H1 (cell line): ENCODE measurements at regions not wholly inside any gene's neighbourhood (a gene's known extent, or its start where the extent isn't known, plus 50 kb on each side); places are given as distances from the start of the nearest gene placed in this dataset.

Source experiments
- CTCF ChIA-PET: fragments of 300-600 bp; sonication (Branson Sonifier 250); formaldehyde crosslinking; loops from one replicate; lab custom pipeline; 2021; ENCODE audit not compliant: partially characterized antibody; lab: Charles Lee
- POLR2A ChIA-PET: fragments of 300-600 bp; sonication (Branson Sonifier 250); formaldehyde crosslinking; loops from one replicate; lab custom pipeline; 2021; ENCODE audit warnings: inconsistent platforms; ENCODE audit not compliant: partially characterized antibody; lab: Charles Lee
- DNase-seq, 2 experiments: peaks; one replicate each; pipeline versions ENCODE4 v3.0.0 to v3.0.0-alpha.2; 2010 to 2022; ENCODE audit warnings: low spot score in 2 of 2, low read depth in 1 of 2, mixed read lengths in 1 of 2
- FAIRE-seq: peaks from 2 replicates; lab custom pipeline; 2011; peaks lifted over from hg19 to GRCh38; lab: Jason Lieb, UNC
- H2AFZ ChIP-seq: 2 replicates; pipeline ENCODE4 v1.8.1; 2012; ENCODE audit warnings: low read length, inconsistent platforms
- H2AK5ac ChIP-seq: 2 replicates; pipeline ENCODE4 v1.6.1; 2013; ENCODE audit warnings: low read depth, low read length
- H2BK120ac ChIP-seq: replicated peaks from 2 replicates; pipeline ENCODE3; 2013; ENCODE audit warnings: low read depth, low read length, inconsistent platforms
- H2BK12ac ChIP-seq: 2 replicates; pipeline ENCODE4 v1.6.1; 2013; ENCODE audit warnings: low read depth, low read length
- H2BK15ac ChIP-seq: 2 replicates; pipeline ENCODE4 v1.6.1; 2013; ENCODE audit warnings: low read length
- H2BK20ac ChIP-seq: 2 replicates; pipeline ENCODE4 v1.6.1; 2013; ENCODE audit warnings: low read length
- H2BK5ac ChIP-seq: 2 replicates; pipeline ENCODE4 v1.6.1; 2013; ENCODE audit warnings: low read depth, low read length
- H3K14ac ChIP-seq: 2 replicates; pipeline ENCODE4 v1.6.1; 2013; ENCODE audit warnings: inconsistent platforms; ENCODE audit not compliant: insufficient read length
- H3K18ac ChIP-seq: 2 replicates; pipeline ENCODE4 v1.6.1; 2013; ENCODE audit warnings: low read length; ENCODE audit errors: extremely low read depth
- H3K23ac ChIP-seq: 2 replicates; pipeline ENCODE4 v1.6.1; 2013; ENCODE audit warnings: inconsistent platforms; ENCODE audit not compliant: insufficient read length
- H3K23me2 ChIP-seq: 2 replicates; pipeline ENCODE4 v1.6.1; 2013; ENCODE audit warnings: low read depth, low read length
- H3K27ac ChIP-seq: 2 replicates; pipeline ENCODE4 v1.6.1; 2011; ENCODE audit warnings: low read depth, low read length, inconsistent platforms
- H3K27me3 ChIP-seq, 4 experiments: replicated peaks in 1 of 4; 1 replicate in 1 of 4; 2 replicates in 3 of 4; pipeline versions ENCODE4 v1.6.1 to v1.8.1; 2011 to 2013; ENCODE audit warnings: low read length in 3 of 4, mild to moderate bottlenecking in 3 of 4, inconsistent platforms in 2 of 4, mixed read lengths in 2 of 4, moderate library complexity in 1 of 4; ENCODE audit not compliant: control insufficient read depth in 3 of 4, insufficient read depth in 3 of 4; ENCODE audit errors: extremely low read depth in 1 of 4
- H3K36me3 ChIP-seq, 4 experiments: 2 replicates each; pipeline versions ENCODE4 v1.6.1 to v1.8.1; 2011 to 2013; ENCODE audit warnings: mild to moderate bottlenecking in 4 of 4, low read length in 3 of 4, moderate library complexity in 2 of 4, control low read depth in 1 of 4, inconsistent platforms in 1 of 4; ENCODE audit not compliant: insufficient read depth in 4 of 4, control insufficient read depth in 2 of 4
- H3K4ac ChIP-seq: replicated peaks from 2 replicates; pipeline ENCODE3; 2013; ENCODE audit warnings: low read length, low read depth, mixed read lengths, inconsistent platforms; ENCODE audit not compliant: insufficient read length
- H3K4me1 ChIP-seq, 4 experiments: replicated peaks in 1 of 4; 1 replicate in 1 of 4; 2 replicates in 3 of 4; pipeline versions ENCODE4 v1.6.1 to v1.8.1; 2011 to 2013; ENCODE audit warnings: low read length in 3 of 4, inconsistent platforms in 2 of 4, mixed read lengths in 1 of 4; ENCODE audit not compliant: insufficient read depth in 4 of 4, control insufficient read depth in 3 of 4
- H3K4me2 ChIP-seq, 2 experiments: 2 replicates each; pipeline versions ENCODE4 v1.6.1 to v1.8.1; 2011 to 2013; ENCODE audit warnings: low read depth in 2 of 2, low read length in 2 of 2, control low read depth in 1 of 2, inconsistent platforms in 1 of 2, mild to moderate bottlenecking in 1 of 2; ENCODE audit not compliant: insufficient read depth in 1 of 2
- H3K4me3 ChIP-seq, 4 experiments: fragments of 200-600, 300-600 bp in 1 of 4; sonication (generic), shearing (Covaris generic), sonication (Bioruptor Twin) in 1 of 4; 2 replicates each; pipeline versions ENCODE4 v1.5.1 to v1.8.1; 2011 to 2016; ENCODE audit warnings: low read length in 4 of 4, low read depth in 3 of 4, control low read depth in 2 of 4, inconsistent platforms in 2 of 4, mild to moderate bottlenecking in 2 of 4, mixed read lengths in 1 of 4, moderate library complexity in 1 of 4; ENCODE audit not compliant: insufficient read depth in 2 of 4; ENCODE audit errors: extremely low read depth in 1 of 4
- H3K56ac ChIP-seq: replicated peaks from 2 replicates; pipeline ENCODE3; 2013; ENCODE audit warnings: low read depth, mild to moderate bottlenecking, mixed read lengths, low read length, inconsistent platforms; ENCODE audit not compliant: insufficient read length
- H3K79me1 ChIP-seq: 2 replicates; pipeline ENCODE4 v1.6.1; 2013; ENCODE audit warnings: low read depth, low read length, control low read depth
- H3K79me2 ChIP-seq, 2 experiments: 2 replicates each; pipeline versions ENCODE4 v1.6.1 to v1.8.1; 2012 to 2013; ENCODE audit warnings: low read length in 2 of 2, mild to moderate bottlenecking in 2 of 2, inconsistent platforms in 1 of 2; ENCODE audit not compliant: insufficient read depth in 2 of 2, control insufficient read depth in 1 of 2
- H3K9ac ChIP-seq, 4 experiments: replicated peaks in 1 of 4; 1 replicate in 1 of 4; 2 replicates in 3 of 4; pipeline versions ENCODE4 v1.6.1 to v1.8.1; 2011 to 2013; ENCODE audit warnings: low read depth in 3 of 4, low read length in 3 of 4, control low read depth in 2 of 4, mild to moderate bottlenecking in 2 of 4, moderate library complexity in 2 of 4, inconsistent platforms in 1 of 4; ENCODE audit errors: extremely low read depth in 1 of 4
- H3K9me3 ChIP-seq, 2 experiments: 2 replicates each; pipeline versions ENCODE4 v1.6.1 to v1.8.1; 2012 to 2013; ENCODE audit warnings: mild to moderate bottlenecking in 2 of 2, moderate library complexity in 2 of 2, control low read depth in 1 of 2, inconsistent platforms in 1 of 2, low read depth in 1 of 2, low read length in 1 of 2, mixed read lengths in 1 of 2; ENCODE audit not compliant: insufficient read depth in 2 of 2
- H4K20me1 ChIP-seq, 2 experiments: replicated peaks in 1 of 2; 2 replicates each; pipeline versions ENCODE3 to v1.8.1; 2011 to 2013; ENCODE audit warnings: inconsistent platforms in 2 of 2, low read length in 2 of 2, mild to moderate bottlenecking in 1 of 2; ENCODE audit not compliant: insufficient read depth in 2 of 2, control insufficient read depth in 1 of 2
- H4K5ac ChIP-seq: 2 replicates; pipeline ENCODE4 v1.6.1; 2013; ENCODE audit warnings: low read length, low read depth, mixed read lengths, inconsistent platforms; ENCODE audit not compliant: insufficient read length
- H4K8ac ChIP-seq: 2 replicates; pipeline ENCODE4 v1.8.0; 2013; ENCODE audit warnings: mild to moderate bottlenecking, moderate library complexity, low read length, inconsistent platforms; ENCODE audit not compliant: insufficient read depth; ENCODE audit errors: extremely low read depth
- H4K91ac ChIP-seq: replicated peaks from 2 replicates; pipeline ENCODE3; 2013; ENCODE audit warnings: low read length, mixed read lengths, inconsistent platforms; ENCODE audit not compliant: insufficient read length
- CBX8 ChIP-seq: fragments of 300-800, 300-1000 bp; sonication (generic); IDR thresholded peaks from 2 replicates; pipeline ENCODE4 v1.7.1; 2016; ENCODE audit warnings: low read depth, low read length, borderline replicate concordance
- HDAC6 ChIP-seq: IDR thresholded peaks from one replicate; pipeline ENCODE4 v1.7.1; 2012; ENCODE audit warnings: low read depth, mild to moderate bottlenecking, inconsistent platforms, low read length, moderate library complexity
- RNF2 ChIP-seq: fragments of 200-900, 300-1000 bp; sonication (generic); IDR thresholded peaks from 2 replicates; pipeline ENCODE4 v1.7.1; 2016; ENCODE audit warnings: borderline replicate concordance, low read depth, mild to moderate bottlenecking, antibody characterized with exemption, low read length; ENCODE audit not compliant: poor library complexity, severe bottlenecking; ENCODE audit errors: missing control alignments
- SP4 ChIP-seq: IDR thresholded peaks from 2 replicates; pipeline ENCODE4 v1.6.1; 2012; ENCODE audit warnings: low read length, inconsistent platforms
- TAF7 ChIP-seq: optimal IDR thresholded peaks from 2 replicates; pipeline ENCODE3; 2011; ENCODE audit warnings: low read depth, mild to moderate bottlenecking, inconsistent platforms, low read length, moderate library complexity, borderline replicate concordance

DNA sequence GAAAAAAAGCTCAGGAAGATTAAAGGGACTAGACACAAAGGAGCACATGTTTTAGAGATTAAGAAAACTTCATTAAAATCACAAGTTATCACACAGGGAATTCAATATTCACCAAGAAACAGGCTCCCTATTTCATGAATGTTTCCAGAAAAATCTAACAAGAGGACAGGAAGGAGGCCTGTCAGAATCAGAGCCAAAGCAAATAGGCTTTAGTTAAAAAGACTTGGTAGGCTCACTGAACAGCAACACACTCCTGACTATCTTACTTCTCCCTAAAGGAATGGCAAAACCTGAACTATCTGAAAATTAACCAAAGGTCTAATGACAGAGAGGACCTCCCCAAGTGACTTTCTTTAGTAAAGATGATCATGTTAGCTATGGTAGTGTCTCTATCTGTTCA, 188.3 kb upstream of the MEOX2 start:
- Histone ChIP-seq H2BK20ac (no peak overlapping the region), H3K79me2 (no peaks in the 10 kb centered on the region), H3K56ac (no peak overlapping the region), H3K23ac (no peak overlapping the region), H3K9ac (no peak overlapping the region), H3K18ac (no peak overlapping the region), H4K91ac (no peak overlapping the region), H2BK5ac (no peak overlapping the region), H3K36me3 (no peaks in the 10 kb centered on the region), H2AK5ac (no peak overlapping the region), H3K4me3 (no peak overlapping the region), H2BK15ac (no peak overlapping the region), H3K4me1 (no peaks in the 10 kb centered on the region), H3K27me3 (no peaks in the 10 kb centered on the region), H4K20me1 (no peaks in the 10 kb centered on the region), H3K9me3 (no peaks in the 10 kb centered on the region), H4K8ac (no peak overlapping the region), H3K79me1 (no peaks in the 10 kb centered on the region), H2AFZ (no peak overlapping the region), H3K4me2 (no peak overlapping the region), H2BK120ac (no peak overlapping the region), H3K27ac (no peak overlapping the region), H3K14ac (no peak overlapping the region), H2BK12ac (no peak overlapping the region), H3K23me2 (no peaks in the 10 kb centered on the region), H3K4ac (no peak overlapping the region), H4K5ac (no peak overlapping the region)
- ChIA-PET POLR2A (no interaction called here), CTCF (no interaction called here)
- no peak for FAIRE-seq
- no peak for DNase-seq
- TF ChIP-seq HDAC6 (no peak), SP4 (no peak), CBX8 (no peak), TAF7 (no peak), RNF2 (no peak)
